RWPE1 (cell line): ENCODE measurements at regions not wholly inside any gene's neighbourhood (a gene's known extent, or its start where the extent isn't known, plus 50 kb on each side); places are given as distances from the start of the nearest gene placed in this dataset.

Source experiments
- CTCF ChIA-PET: fragments of 350-600 bp; sonication (Branson Sonifier 250); formaldehyde crosslinking; extraction: SDS; loops from one replicate; lab custom pipeline; 2021; lab: Yijun Ruan, JAX
- POLR2A ChIA-PET: fragments of 400-600 bp; formaldehyde crosslinking; extraction: SDS; loops from one replicate; lab custom pipeline; 2020; ENCODE audit warnings: antibody characterized with exemption; ENCODE audit not compliant: low non-redundant PET; lab: Yijun Ruan, JAX
- DNase-seq: peaks from one replicate; pipeline ENCODE4 v3.0.0; 2012; ENCODE audit warnings: low spot score
- H3K27ac ChIP-seq: fragments of 450-650 bp; 2 replicates; pipeline ENCODE4 v1.5.1; 2017
- TF ChIP-seq, protein P1 (sequence below): fragments of 450-650 bp; conservative IDR thresholded peaks from 2 replicates; pipeline ENCODE4 v1.5.1; 2017; ENCODE audit warnings: low read depth, mild to moderate bottlenecking

DNA sequence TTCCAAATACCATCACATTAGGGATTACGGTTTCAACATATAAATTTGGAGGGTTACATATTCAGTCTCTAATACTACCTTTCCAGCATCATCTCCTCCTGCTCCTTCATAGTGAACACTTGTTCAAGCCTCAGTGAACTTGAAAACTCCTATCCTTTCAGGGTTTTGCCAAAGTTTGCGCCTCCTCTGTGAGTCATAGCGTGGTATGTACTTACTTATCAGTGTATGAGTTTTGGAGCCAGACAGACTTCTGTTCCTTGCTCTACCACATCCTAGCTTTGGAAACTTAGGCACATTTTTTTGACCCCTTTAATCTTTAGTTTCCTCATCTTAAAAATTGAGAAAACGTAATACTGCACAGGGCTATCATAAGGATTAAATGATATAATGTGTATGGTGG, 160.1 kb upstream of the ZC3H12C start:
- POLR2A ChIA-PET, result no interaction called here
- DNase-seq, result no peak
- no peak overlapping the region for H3K27ac ChIP-seq
- TF ChIP-seq, protein P1, sequence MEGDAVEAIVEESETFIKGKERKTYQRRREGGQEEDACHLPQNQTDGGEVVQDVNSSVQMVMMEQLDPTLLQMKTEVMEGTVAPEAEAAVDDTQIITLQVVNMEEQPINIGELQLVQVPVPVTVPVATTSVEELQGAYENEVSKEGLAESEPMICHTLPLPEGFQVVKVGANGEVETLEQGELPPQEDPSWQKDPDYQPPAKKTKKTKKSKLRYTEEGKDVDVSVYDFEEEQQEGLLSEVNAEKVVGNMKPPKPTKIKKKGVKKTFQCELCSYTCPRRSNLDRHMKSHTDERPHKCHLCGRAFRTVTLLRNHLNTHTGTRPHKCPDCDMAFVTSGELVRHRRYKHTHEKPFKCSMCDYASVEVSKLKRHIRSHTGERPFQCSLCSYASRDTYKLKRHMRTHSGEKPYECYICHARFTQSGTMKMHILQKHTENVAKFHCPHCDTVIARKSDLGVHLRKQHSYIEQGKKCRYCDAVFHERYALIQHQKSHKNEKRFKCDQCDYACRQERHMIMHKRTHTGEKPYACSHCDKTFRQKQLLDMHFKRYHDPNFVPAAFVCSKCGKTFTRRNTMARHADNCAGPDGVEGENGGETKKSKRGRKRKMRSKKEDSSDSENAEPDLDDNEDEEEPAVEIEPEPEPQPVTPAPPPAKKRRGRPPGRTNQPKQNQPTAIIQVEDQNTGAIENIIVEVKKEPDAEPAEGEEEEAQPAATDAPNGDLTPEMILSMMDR, result no peak
- CTCF ChIA-PET, result no interaction called here

DNA sequence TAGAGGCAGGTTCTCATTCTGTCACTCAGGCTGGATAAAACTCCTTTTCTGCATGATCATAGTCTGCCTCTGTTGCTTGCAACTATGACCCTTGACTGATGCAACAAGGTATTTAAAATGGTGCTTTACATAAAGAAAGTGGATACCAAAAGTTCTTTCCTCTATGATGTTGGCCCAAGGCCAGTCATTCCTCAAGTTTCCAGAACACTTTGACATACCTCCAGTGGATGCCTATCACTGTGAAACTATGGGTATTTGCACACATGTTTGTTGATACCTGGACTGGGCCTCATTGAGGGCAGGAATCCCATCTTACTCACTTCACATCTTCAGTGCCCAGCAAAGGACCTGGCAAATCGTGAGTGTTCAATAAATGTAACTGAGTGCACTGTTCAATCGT, 159.0 kb upstream of the ZC3H12C start:
- H3K27ac ChIP-seq, result no peak overlapping the region
- ChIA-PET CTCF (no interaction called here), POLR2A (no interaction called here)
- no peak for DNase-seq
- TF ChIP-seq, protein P1, result no peak

DNA sequence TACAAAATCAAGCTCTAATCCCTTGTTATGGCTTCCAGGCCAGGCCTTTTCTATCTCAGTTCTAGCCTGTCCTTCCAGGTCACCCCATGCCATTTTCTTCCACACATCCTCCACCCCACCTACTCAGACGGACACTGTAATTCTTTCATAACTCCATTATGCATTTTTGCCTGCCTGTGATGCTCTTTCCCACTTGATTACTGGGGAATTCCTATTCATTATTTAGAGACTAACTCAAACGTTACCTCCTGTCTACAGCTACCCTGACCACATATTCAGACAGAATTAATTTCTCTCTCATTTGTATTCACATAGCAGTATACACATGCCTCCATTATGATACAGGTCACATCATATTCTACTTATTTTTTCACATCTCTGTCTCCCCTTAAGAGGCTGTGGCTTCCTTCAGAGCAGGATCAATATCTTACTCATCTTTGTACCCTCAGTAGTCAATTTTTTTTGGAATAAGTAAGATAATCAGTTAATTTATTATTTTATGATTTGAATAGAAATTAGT, 156.5 kb upstream of the ZC3H12C start:
- DNase-seq, result no peak
- ChIA-PET CTCF (no interaction called here), POLR2A (no interaction called here)
- H3K27ac ChIP-seq, result no peak overlapping the region
- TF ChIP-seq, protein P1, result no peak

DNA sequence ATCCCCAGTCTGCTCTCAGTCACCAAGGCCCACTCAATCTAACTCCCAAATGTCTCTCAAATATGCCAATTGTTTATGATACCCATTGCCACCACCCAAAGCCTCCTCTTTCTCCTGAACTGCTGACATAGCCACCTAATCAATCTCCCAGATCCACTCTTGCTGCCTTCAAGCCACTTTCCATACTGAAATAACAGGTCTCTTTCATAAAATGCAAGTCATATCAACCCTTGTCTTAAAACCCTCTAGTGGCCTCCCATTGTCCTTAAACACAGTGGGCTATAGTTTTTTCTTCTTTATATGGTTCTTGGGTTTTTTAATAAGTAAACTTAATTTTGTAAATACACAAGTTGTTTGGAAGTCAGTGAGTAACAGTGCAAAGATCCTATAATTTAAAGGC, 155.2 kb upstream of the ZC3H12C start:
- TF ChIP-seq, protein P1, result no peak
- DNase-seq, result no peak
- ChIA-PET POLR2A (no interaction called here), CTCF (no interaction called here)
- H3K27ac ChIP-seq, result no peak overlapping the region

DNA sequence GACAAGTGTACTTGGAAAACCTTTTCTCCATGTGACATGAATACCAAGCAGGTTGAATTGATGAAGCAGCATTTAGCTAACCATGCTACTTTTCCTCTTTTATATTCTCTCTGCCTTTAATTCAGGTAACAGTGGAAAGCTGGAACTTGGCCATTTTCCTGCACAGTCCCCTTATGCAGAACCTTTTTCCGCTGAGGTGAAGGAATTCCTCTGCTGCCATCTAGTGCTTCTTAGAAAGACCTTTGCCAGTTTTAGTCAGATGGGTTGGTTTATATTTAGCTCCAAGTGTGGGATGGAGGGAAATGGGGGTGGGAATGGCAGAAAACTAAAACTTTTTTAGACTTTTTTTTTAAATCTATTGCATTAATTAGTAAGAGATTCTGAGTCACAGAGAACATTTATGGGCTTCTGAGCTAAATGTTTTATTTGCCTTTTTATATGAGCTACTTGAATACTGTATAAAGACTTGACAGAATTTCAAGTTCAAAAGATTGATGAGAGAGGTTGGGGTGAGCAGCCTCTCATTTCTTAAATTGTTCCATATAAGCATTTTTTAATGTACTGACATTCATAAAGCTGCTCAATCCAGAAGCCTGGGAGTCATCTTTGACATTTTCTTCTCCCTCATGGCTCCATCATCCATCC, 153.9 kb upstream of the ZC3H12C start:
- ChIA-PET POLR2A (no interaction called here), CTCF (interaction anchor here (0.5 to 1.6 kb wide), 26 partner anchors 8 to 1249 kb away, joined by 3 to 13 read pairs (median 4); partner anchors contain the start of gene ZC3H12C)
- TF ChIP-seq, protein P1, result peak; percentile 73
- peak; percentile 71 for DNase-seq
- no peak overlapping the region for H3K27ac ChIP-seq

DNA sequence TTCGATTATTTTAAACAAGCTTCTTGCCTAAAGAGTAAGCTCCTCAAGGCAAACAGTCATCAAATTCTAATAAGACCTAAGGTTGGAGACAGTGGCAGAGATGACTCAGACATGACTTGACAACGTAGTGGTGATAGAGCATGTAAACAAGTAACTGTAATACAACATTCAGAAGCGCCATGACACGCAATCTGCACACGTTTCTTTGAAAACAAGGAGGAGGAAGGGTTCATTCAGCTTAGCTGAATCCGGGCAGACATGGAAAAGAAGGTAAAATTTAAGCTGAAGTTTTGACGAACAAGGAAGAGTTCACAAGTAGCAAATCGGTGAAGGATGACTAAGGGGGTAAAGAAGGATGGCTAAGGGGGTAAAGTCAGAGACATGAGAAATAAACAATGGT, 152.4 kb upstream of the ZC3H12C start:
- DNase-seq, result peak; percentile 68
- no peak overlapping the region for H3K27ac ChIP-seq
- POLR2A ChIA-PET, result no interaction called here
- TF ChIP-seq, protein P1, result no peak
- CTCF ChIA-PET, result interaction anchor here (0.5 to 1.4 kb wide), 4 partner anchors 20 to 128 kb away, joined by 3 to 8 read pairs (median 4); no protein-coding TSS in a partner anchor
